ENCODE measurements at regions not wholly inside any gene's neighbourhood (a gene's known extent, or its start where the extent isn't known, plus 50 kb on each side); places are given as distances from the start of the nearest gene placed in this dataset.
"Not testable (repeated sequence)": the region's sequence is repeated elsewhere in the genome, so short reads cannot be mapped to it uniquely, and the experiment has no call there.

GRCh38 chr14:85865701-85866100 is 335.8 kb downstream of the FLRT2 start:
- no peak overlapping the region for H3K27ac Mint-ChIP-seq
- no peaks in the 10 kb centered on the region for H3K9me3 Mint-ChIP-seq
- no peaks in the 10 kb centered on the region for H3K27me3 Mint-ChIP-seq
- no peaks in the 10 kb centered on the region for H3K36me3 Mint-ChIP-seq
- no peak for DNase-seq
- H3K4me1 Mint-ChIP-seq, result no peaks in the 10 kb centered on the region
- no peak overlapping the region for H3K4me3 Mint-ChIP-seq
- no peak for ATAC-seq (replicated peaks)

- DNase-seq (no peak), ATAC-seq (replicated peaks) (no peak)
- H3K4me1 Mint-ChIP-seq, result no peaks in the 10 kb centered on the region
- H3K27me3 Mint-ChIP-seq, result no peaks in the 10 kb centered on the region
- H3K27ac Mint-ChIP-seq, result no peak overlapping the region
- peaks cover 0 to 2% of the 10 kb centered on the region in 2 donors for H3K9me3 Mint-ChIP-seq
- H3K36me3 Mint-ChIP-seq, result no peaks in the 10 kb centered on the region
- H3K4me3 Mint-ChIP-seq, result no peak overlapping the region
These were observed 328.7 kb downstream of the FLRT2 start for GRCh38 chr14:85858634-85859033.

GRCh38 chr14:85856430-85856829 is 326.5 kb downstream of the FLRT2 start:
- DNase-seq, result no peak
- Mint-ChIP-seq H3K9me3 (peaks cover 0 to 2% of the 10 kb centered on the region in 2 donors), H3K36me3 (no peaks in the 10 kb centered on the region), H3K4me1 (no peaks in the 10 kb centered on the region), H3K27me3 (no peaks in the 10 kb centered on the region), H3K27ac (no peak overlapping the region), H3K4me3 (no peak overlapping the region)
- no peak for ATAC-seq (replicated peaks)

GRCh38 chr14:85853996-85854526 is 324.1 kb downstream of the FLRT2 start:
- H3K27ac Mint-ChIP-seq, result no peak overlapping the region
- no peak for ATAC-seq (replicated peaks)
- H3K9me3 Mint-ChIP-seq, result peaks cover 0 to 2% of the 10 kb centered on the region in 2 donors
- no peak for DNase-seq
- H3K36me3 Mint-ChIP-seq, result no peaks in the 10 kb centered on the region
- H3K4me3 Mint-ChIP-seq, result no peak overlapping the region
- H3K4me1 Mint-ChIP-seq, result no peaks in the 10 kb centered on the region
- H3K27me3 Mint-ChIP-seq, result no peaks in the 10 kb centered on the region

GRCh38 chr14:85852906-85853305 is 323.0 kb downstream of the FLRT2 start:
- no peak for ATAC-seq (replicated peaks)
- DNase-seq, result no peak
- Mint-ChIP-seq H3K27ac (no peak overlapping the region), H3K4me3 (no peak overlapping the region), H3K36me3 (no peaks in the 10 kb centered on the region), H3K4me1 (no peaks in the 10 kb centered on the region), H3K9me3 (peaks cover 0 to 2% of the 10 kb centered on the region in 2 donors), H3K27me3 (no peaks in the 10 kb centered on the region)

- H3K36me3 Mint-ChIP-seq; DNase-seq; H3K4me1 Mint-ChIP-seq; ATAC-seq (replicated peaks); H3K9me3 Mint-ChIP-seq; H3K27ac Mint-ChIP-seq; H3K27me3 Mint-ChIP-seq; H3K4me3 Mint-ChIP-seq: not testable (repeated sequence)
These were observed 322.2 kb downstream of the FLRT2 start for GRCh38 chr14:85852123-85852522.

GRCh38 chr14:85830549-85830948 is 300.6 kb downstream of the FLRT2 start:
- H3K4me3 Mint-ChIP-seq, H3K27ac Mint-ChIP-seq: not testable (repeated sequence)

GRCh38 chr14:85829601-85830000 is 299.7 kb downstream of the FLRT2 start:
- not testable (repeated sequence) for H3K36me3 Mint-ChIP-seq; H3K27me3 Mint-ChIP-seq; DNase-seq; H3K9me3 Mint-ChIP-seq; H3K4me1 Mint-ChIP-seq; H3K4me3 Mint-ChIP-seq; H3K27ac Mint-ChIP-seq; ATAC-seq (replicated peaks)

More at GRCh38 chr14:85830549-85830948, 300.6 kb downstream of the FLRT2 start:
- not testable (repeated sequence) for H3K9me3 Mint-ChIP-seq; H3K27me3 Mint-ChIP-seq; ATAC-seq (replicated peaks); H3K4me1 Mint-ChIP-seq; H3K36me3 Mint-ChIP-seq; DNase-seq

GRCh38 chr14:85824526-85824925 is 294.6 kb downstream of the FLRT2 start:
- Mint-ChIP-seq H3K27me3 (no peaks in the 10 kb centered on the region), H3K27ac (no peak overlapping the region), H3K36me3 (no peaks in the 10 kb centered on the region), H3K4me1 (no peaks in the 10 kb centered on the region), H3K9me3 (no peaks in the 10 kb centered on the region), H3K4me3 (no peak overlapping the region)
- ATAC-seq (replicated peaks) (no peak), DNase-seq (no peak)

- no peaks in the 10 kb centered on the region for H3K4me1 Mint-ChIP-seq
- no peak for ATAC-seq (replicated peaks)
- no peak overlapping the region for H3K27ac Mint-ChIP-seq
- H3K36me3 Mint-ChIP-seq, result no peaks in the 10 kb centered on the region
- H3K27me3 Mint-ChIP-seq, result no peaks in the 10 kb centered on the region
- H3K4me3 Mint-ChIP-seq, result no peak overlapping the region
- no peaks in the 10 kb centered on the region for H3K9me3 Mint-ChIP-seq
- DNase-seq, result no peak
These were observed 292.3 kb downstream of the FLRT2 start for GRCh38 chr14:85822236-85822635.

- no peaks in the 10 kb centered on the region for H3K27me3 Mint-ChIP-seq
These were observed 287.5 kb downstream of the FLRT2 start for GRCh38 chr14:85817430-85817829.

GRCh38 chr14:85813040-85813439 is 283.1 kb downstream of the FLRT2 start:
- Mint-ChIP-seq H3K36me3 (no peaks in the 10 kb centered on the region), H3K27me3 (no peaks in the 10 kb centered on the region), H3K27ac (no peak overlapping the region), H3K4me1 (no peaks in the 10 kb centered on the region), H3K4me3 (no peak overlapping the region), H3K9me3 (no peaks in the 10 kb centered on the region)
- no peak for ATAC-seq (replicated peaks)
- DNase-seq, result no peak

More at GRCh38 chr14:85817430-85817829, 287.5 kb downstream of the FLRT2 start:
- Mint-ChIP-seq H3K9me3 (no peaks in the 10 kb centered on the region), H3K4me3 (no peak overlapping the region), H3K27ac (no peak overlapping the region), H3K36me3 (no peaks in the 10 kb centered on the region), H3K4me1 (no peaks in the 10 kb centered on the region)
- no peak for ATAC-seq (replicated peaks)
- no peak for DNase-seq

GRCh38 chr14:85811340-85811739 is 281.4 kb downstream of the FLRT2 start:
- no peak for ATAC-seq (replicated peaks)
- Mint-ChIP-seq H3K27ac (no peak overlapping the region), H3K4me3 (no peak overlapping the region), H3K4me1 (no peaks in the 10 kb centered on the region), H3K36me3 (no peaks in the 10 kb centered on the region), H3K27me3 (no peaks in the 10 kb centered on the region), H3K9me3 (peaks cover 2 to 4% of the 10 kb centered on the region in 2 donors)
- no peak for DNase-seq

GRCh38 chr14:85799668-85800067 is 269.7 kb downstream of the FLRT2 start:
- Mint-ChIP-seq H3K27ac (no peak overlapping the region), H3K27me3 (no peaks in the 10 kb centered on the region), H3K4me3 (no peak overlapping the region), H3K9me3 (peaks cover 0 to 10% of the 10 kb centered on the region in 2 donors), H3K36me3 (no peaks in the 10 kb centered on the region), H3K4me1 (no peaks in the 10 kb centered on the region)
- ATAC-seq (replicated peaks) (no peak), DNase-seq (no peak)

- Mint-ChIP-seq H3K9me3 (peaks cover 0 to 3% of the 10 kb centered on the region in 2 donors), H3K36me3 (no peaks in the 10 kb centered on the region), H3K27me3 (no peaks in the 10 kb centered on the region), H3K4me1 (no peaks in the 10 kb centered on the region), H3K27ac (no peak overlapping the region), H3K4me3 (no peak overlapping the region)
- ATAC-seq (replicated peaks) (no peak), DNase-seq (no peak)
These were observed 268.9 kb downstream of the FLRT2 start for GRCh38 chr14:85798856-85799255.

- DNase-seq, result no peak
- H3K4me3 Mint-ChIP-seq, result no peak overlapping the region
- H3K27ac Mint-ChIP-seq, result no peak overlapping the region
- H3K9me3 Mint-ChIP-seq, result no peaks in the 10 kb centered on the region
- H3K36me3 Mint-ChIP-seq, result no peaks in the 10 kb centered on the region
- no peaks in the 10 kb centered on the region for H3K4me1 Mint-ChIP-seq
- ATAC-seq (replicated peaks), result no peak
- H3K27me3 Mint-ChIP-seq, result no peaks in the 10 kb centered on the region
These were observed 263.6 kb downstream of the FLRT2 start for GRCh38 chr14:85793533-85793932.
